ENCODE measurements at regions not wholly inside any gene's neighbourhood (a gene's known extent, or its start where the extent isn't known, plus 50 kb on each side); places are given as distances from the start of the nearest gene placed in this dataset.

DNA sequence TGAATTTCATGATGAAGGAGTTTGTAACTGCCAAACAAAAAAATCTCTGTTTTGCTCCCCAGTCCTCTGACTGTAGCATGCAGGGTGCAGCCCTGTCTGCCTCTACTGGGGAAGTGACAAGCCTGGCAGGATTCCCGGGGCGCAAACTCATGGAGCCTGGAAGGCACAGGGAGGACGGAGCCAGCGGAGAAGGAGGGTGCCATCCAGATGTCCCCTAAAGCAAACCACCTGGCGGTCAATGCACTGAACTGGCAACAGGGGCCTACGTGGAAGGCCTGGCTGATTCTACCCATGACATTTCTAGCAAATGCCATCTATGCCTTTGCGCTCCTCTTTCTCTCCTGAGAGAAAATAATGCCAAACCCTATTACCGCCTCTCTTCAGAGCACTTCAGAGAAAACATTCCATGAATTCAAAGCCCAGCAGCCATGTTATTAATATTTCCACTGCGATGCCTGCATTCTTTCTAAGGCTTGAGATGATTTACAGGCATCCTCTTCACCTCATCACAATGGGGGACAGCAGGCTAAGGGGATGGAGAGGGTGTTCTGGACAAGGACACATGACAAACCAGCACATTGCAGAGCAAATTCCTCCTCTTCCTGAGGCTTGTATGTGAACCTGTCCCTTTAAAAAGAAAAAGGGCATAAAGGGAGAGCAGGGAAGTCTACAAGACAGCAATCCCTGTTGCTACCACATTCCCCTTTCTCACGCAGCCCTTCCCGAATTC is 329.3 kb upstream of the NOCT start:
- no peak for DNase-seq

DNA sequence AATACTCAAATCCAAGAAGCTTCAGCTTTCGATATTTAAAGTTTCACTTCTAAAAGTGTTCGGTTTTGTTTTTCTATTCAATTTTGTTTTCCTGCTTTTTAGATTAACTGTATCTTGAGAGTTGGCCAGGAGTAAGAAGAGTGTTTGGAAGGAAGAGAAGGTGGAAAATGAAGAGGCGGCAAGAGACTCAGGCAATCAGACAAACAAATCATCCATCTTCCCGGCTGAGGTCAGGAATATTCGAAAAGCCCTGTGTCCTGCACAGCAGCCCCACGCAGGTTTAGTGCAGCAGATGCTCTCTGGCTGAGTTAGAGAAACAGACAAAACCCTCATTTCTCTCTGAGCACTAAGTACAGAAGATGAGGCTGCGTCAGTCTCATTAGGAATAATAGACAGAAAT is 330.3 kb upstream of the NOCT start:
- no peak for DNase-seq

DNA sequence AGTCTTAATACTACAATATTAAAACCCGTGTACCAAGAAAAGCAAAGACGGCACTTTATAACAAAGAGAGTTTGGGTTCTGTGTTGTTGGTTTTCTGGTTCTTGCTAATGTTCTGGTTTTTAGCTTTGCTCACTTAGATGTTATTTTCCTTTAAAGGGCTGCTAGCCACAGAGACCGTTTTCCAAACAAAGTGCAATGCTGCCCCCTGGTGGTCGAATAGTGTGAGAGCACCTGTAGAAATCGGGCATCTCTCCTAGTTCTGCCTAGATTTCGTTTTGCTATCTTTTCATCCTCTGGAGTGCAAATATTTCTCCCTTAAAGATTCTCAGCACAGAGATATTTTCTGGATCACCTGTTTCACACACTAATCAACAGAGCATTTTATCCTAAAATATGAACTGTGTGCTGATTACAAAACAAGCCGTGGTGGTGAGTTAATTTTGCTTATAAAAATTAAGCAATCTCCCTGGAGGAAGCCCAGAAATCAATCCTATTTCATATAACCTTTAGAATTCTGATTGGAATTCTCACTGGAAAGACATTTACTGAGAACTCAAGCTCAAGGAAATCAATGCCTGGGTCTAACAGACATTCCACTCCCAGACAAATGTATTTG is 334.5 kb upstream of the NOCT start:
- peak; percentile 76 for DNase-seq

DNA sequence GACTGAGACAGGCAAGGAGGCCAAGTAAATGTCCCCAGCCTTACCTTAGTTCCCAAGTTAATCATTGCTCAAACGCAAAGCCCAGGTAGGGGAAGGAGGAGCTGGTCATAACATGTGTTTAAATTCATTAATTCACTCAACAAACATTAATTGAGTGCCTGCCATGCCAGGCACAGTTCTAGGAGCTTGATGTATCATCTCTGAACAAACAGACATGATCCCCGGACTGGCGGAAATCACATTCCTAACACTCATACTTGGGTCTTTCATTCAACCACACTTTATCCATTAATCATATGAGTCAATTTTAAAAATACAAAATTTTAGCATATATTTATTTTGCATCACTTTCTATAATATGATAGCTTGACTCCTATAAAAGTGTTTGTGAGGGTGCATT is 335.3 kb upstream of the NOCT start:
- no peak for DNase-seq

DNA sequence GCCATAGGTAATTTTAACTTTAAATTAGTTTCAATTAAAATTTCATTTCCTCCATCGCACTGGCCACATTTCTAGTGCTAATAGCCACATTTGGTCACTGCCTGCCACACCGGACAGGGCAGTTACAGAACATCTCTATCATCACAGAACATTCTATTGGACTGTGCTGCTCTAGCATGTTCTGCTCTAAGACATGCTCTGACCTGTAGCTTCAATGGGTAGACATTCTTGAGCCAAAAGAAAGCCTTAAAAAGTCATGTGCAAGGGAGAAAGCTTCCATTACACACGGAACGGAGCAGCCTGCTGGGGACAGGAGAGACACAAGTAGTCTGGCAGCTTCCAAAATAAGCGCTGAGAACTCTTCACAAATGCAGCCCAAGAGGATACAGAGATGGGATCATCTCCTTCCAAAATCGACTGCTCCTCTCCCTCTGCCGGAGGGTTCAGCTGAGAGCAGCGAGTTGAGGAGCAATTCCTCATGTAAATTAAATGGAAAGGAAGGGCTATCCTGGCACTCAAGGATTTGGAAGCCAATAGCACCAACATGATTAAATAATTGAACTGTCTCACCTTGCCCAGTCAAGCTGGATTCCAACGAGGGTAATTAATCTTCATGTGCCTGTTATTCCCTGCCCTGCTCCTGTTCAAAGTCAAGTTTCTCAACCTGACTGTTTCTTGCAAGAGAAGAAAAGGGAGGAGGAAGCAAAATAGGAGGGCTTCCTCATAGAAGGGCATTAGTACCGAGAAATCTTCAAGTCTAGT is 336.4 kb upstream of the NOCT start:
- DNase-seq, result no peak

DNA sequence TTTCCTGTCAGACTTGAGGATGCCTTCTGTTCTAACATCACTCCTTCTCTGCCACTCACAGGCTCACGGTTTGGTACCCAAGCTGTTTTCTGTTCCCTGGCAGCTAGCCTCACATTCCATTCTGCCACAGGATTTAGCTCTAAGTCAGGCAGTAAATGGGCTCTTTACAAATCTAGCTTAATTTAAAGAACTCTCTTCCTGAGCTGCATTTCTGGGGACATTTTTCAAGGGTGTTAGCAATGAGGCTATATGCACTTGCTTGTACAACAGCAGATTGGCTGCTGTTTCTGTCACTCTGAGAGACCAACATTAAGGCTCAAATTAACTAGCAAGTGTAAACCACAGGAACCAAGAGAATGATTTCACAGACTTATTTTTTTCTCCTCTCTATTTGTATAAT is 337.8 kb upstream of the NOCT start:
- no peak for DNase-seq

DNA sequence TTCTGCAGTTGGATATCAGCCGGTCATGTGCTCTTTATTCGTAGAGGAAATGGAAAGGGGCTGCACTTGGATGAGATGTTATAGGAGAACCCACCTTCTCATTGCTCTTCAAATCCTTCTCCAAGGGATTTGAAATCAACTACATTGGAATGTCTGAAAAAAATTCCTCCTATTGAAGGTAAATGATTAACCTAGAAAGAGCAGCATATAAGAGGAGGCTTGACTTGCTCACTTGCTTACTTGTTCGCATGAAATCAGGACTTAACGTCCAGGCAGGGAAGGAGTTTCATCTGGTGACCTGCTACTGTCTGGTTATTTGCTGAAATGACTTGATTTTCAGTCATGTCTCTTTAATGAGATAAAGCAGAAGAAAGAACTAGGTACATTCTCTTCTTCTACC is 338.4 kb upstream of the NOCT start:
- no peak for DNase-seq

DNA sequence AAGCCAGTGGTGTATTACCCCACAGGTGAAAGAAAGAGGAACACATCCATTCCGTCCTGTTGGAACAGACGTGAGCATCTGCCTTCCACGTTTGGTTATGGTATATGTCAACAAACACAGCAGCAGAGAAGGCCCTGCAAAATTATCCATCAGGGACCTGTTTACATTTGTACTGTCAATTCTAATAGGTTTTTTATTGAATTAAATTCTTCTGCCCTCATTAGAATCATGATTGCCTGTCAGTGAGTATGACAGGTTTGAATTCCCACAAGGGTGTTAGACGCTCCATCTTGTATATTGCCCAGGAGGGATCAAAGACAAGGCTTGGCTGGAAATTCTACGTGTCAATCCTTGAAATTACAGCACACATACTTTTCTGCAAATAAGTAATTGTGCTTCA is 339.9 kb upstream of the NOCT start:
- DNase-seq, result no peak

DNA sequence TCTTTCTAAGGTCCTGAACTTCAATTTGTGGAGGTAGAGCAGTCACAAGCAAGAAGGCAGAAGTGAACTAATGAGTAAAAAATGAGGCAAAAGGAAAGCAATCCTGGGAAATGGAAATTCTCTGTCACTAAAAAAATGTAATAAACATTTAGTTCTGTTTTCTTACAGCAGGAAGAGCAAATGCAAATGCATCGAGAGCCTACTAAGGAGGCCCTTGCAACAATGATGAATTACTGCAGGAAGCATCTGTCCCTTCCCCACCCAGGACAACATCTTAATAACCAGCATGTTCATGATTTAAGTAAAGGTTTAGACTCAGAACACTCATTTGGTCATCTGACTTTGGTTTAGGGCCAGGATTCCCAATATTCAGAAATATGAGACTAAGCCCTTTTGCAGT is 341.4 kb upstream of the NOCT start:
- DNase-seq, result no peak

DNA sequence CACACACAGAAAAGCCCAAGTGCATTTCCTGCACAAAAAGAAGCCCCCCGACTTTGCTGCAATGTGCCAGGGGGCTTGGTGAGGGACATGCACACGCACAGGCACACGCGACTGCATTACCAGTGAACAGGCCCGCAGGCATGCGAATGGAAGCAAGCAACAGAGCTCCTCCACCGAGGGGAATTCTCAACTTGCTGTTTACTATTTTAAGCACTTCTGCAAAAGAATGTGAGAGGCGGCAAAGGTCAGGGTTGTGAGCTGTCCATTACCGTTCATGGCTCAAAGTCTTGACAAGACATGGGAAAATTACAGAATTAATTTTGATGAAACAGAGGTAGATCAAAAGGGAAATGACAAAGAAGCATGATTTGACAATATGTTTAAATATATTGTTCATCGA is 342.5 kb upstream of the NOCT start:
- no peak for DNase-seq

DNA sequence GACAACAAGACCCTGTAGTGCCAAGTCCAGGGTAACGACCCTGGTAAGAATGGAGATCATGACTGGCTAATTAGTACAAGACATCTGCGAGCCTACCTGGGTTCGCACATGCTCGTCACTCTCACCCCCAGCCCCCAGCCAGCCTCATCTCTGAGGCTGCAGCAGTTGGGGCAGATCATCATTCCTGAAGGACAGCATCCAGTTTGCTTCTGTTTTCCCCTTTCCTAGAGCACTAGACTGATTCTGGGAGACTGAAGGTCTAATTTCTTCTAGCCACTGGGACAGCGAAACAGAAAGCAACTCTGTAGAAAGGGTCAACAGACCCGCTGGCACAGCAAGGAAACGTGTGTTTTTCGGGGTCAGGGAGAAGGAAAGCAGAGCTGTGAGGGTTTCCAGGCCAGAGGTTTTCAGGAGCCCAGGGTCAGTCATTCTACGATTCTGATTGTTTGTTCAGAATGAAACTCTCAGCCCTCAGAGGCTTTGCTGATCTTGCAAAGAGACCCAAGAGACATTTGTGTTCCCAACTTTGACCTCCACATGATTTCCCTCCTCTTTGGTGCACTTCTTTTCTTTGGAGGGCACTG is 343.1 kb upstream of the NOCT start:
- DNase-seq, result no peak

DNA sequence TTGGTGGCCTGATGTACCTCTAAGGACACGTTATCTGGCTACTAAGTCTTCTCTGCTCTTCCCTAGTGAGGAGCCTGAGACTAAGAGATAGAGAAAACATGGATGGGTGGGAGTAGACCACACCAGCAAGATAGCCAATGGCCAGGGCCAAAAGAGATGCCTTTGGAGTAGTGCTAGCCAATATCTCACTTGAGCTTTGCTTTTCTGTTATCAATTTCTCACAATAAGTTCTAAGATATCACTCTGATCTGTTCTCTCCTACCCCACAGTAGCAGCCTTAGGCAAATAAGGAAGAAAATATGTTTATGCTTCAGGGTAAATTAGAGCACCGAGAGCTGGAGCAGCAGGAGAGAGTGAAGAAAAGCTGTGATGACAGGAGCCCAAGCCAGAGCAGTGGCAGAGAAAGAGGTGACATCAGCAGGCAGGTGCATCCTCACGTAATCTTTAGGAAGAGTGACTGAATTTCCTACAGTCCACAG is 343.9 kb upstream of the NOCT start:
- no peak for DNase-seq

DNA sequence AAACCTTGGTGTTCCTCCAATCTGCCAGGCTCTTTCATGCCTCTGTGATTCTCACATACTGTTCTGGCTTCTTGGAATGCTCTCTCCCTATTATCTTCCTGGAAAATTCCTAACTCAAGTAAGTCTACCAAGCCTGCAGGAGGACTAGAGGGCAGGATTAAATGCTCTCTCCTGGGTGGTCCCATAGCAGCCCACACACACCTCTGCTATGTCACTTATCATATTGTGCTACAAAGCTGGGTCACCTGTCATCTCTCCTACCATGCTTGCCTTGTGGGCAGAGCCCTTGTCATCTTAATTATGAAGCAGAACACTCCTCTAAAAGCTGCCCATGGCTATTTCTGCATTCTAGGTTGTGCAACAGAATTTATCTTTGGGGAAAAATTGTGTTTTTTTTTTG is 344.5 kb upstream of the NOCT start:
- DNase-seq, result no peak

DNA sequence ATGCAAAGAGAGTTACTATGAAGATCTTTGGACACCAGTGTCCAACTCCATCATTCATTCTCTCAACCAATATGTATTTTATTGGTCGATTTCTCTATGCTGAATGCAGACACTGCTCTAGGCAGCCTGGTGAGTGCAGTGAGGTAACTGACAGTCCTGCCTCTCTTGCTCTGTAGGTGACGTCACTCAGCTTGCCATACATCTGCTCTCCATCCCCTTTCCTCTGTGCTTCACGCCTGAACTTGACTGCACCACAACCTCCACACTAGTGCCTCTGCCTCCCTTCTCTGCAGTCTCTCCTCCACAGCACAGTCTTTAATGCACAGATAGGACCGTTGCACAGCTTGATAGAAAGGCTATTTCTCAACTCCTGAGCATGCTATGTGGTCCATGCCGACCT is 344.9 kb upstream of the NOCT start:
- DNase-seq, result no peak

DNA sequence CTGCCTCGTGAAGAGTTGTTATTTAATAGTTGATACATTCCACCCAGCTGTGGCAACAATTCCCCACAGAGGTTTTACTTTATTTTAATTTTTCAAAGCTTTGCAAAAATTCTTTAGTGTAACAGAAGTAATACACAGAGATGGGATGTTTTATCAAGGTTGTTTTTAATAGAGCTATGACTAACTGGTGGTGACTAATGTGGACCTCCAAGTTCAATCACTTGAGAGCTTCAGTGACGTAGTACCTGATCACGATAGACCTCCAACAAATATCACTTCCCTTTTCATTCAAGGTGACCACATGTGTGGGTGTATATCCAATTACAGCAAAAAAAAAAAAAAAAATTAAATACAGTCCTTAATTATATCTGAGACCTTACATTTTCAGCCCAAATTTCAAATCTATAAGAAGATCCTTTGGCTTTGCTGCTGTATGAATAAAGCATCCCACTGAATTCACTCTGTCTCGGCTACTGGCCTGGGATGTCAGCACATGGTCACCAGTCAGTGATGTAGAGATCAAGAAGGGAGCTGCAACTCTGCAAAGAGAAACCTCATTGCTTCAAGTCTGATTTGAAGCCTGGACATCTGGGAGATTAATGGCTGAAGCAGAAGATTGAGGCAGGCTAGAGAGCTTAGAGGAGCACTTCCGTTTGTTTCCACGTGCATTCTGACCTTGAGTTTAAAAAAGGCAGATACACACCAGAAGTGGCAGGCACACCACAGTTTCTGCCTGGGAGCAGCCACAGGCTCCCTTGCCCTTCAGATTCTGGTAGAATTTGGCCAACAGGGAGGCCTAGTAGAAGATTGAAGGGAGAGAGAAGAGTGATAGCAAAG is 345.9 kb upstream of the NOCT start:
- DNase-seq, result no peak

DNA sequence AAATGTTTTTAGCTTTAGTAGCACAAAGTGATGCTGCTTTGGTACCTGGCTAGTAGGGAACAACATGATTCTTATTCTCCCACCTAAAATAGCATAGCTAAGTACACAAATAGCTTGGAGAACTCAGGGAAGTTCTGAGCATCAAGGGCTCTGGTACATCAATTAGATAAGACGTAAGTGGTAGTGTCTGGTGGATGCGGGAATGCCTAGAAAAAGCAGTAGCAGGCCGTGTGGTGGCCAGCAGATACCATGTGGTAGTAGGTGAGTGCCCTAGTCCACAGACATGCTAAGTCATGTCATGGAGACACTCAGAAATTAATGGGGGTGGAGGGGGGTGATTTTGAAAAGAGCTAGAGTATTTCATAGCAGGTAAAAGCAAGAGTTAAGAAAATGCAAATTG is 347.3 kb upstream of the NOCT start:
- no peak for DNase-seq

DNA sequence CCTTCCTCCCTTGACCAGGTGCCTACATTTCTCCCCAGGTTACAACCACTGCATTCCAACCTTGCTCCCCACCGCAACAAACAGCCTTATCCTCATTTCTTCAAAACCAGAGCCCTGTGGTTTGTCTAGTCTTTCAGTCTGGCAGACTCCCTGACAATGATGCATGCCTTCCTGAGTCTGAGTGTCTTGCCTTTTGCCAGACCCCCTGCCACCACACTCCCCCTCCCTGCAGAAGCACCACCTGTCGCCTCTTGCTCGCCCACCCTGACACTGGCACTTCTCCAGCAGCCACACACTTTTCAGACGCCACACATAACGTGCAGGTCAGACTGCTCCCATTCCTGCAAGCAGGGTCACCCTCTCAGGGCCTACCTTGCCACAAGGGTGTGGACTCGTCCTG is 349.2 kb upstream of the NOCT start:
- no peak for DNase-seq

DNA sequence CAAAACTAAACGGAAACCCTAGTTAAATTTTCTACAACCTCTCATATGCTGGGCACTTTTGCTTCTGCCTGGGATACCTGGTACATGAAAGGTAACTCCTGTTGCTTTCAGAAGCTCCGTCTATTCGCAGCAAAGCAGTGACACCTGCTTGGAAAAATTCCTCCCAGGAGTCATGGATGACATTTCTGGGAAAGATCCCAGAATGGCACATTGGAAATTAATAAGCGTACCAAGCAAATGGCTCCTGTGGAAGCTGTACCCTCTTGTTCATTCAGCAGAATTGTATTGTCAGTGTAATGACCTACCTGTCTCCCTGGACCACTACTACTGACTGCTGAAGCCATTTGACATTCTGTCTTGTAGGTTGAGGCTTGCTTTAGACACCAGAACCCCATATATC is 349.7 kb upstream of the NOCT start:
- no peak for DNase-seq

DNA sequence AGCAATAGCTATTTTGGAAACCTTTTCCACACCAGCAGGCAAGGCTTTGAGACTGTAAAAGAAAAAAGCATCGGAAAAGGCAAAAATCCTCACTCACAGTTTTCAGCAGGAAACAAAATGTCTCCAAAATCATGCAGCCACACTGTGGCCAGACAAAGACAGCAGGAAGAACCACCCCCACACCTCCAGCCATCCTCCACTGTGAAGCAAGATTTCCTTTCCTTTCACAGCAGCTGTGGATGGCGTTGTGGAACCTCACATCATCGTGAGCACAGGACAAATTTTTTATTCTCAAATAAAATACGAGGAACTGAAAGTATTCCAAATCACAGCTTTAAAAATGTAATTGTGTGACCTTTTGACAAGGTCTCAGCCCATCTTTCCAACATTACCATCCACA is 351.7 kb upstream of the NOCT start:
- no peak for DNase-seq

DNA sequence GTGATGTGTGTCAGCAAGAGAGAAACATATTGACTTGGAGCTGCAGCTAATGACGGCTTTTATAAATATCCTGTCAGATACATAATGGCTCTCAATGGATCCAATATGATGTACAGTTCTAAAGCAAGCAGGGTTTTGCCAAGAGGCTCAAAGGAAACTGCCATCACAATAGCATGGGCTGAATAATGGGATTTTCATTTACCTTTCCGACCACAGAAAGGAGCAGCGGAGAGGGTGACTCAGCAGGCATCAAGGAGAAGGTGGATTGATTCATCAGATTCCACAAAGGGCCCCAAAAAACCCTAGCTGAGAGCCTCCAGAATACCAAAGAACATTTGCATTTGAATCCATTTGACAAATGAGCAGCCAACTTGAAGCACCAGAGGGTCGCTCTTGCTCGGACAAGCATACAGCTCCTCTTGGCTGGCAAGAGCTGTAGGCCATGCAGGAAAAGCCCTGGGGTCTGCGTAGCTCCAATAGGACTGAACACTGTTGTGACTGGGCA is 355.7 kb upstream of the NOCT start:
- no peak for DNase-seq

DNA sequence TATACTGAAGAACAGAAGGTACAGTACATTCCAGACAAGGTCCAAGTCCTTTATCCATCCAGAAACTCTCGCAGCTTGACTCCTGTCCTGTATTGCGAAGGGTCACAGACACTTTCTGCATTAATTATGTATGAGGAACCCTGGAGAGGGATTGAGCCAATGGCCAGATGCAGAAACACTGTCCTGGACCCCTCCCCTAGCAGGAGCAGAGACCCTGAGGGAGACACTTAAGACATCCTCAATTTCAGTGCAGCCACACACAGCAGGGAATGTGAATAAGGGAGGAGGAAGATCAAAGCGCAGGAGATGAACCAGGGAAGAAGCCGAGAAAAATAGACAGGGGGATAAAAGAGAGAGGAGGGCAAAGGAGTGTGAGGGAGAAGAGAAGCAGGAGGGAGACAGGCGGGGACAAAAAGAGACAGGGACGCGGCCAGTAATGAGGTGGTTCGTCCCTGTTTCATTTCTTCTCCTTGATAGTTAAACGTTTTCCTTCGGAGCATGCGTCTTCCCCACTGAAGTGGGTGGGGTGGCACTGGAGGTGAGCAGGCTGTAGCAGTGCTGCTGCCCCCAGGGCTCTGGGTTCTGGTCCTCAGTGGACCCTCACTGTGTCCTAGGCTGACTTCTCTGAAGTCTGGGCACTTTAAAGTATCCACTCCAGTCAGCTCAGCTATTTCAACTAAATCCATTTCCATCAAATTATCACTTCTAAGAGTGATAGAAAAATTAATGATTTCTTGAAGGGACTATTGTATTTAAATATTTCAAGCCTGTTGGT is 356.4 kb upstream of the NOCT start:
- no peak for DNase-seq

DNA sequence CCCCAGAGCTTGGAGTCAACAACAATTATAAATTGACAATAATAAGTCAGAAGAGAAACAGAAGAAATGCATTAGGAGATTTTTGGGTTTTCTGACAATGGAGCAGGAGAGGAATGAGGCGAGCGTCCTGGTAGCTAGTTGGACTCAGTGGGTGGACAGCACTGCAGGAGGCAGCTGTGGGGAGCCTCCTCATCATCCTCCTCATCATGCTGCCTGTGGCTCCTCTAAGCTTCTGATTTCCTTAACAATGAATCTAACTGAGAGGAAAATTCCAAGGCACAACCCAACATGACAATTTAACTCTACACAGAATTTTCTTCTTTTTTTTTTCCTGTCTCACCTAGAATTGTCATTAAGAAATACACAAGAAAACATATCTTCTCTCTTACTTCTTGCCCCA is 357.1 kb upstream of the NOCT start:
- DNase-seq, result no peak

All from CD4-positive, alpha-beta T cell treated with Interleukin-17A for 4 hours (primary cell).